ENCODE measurements at regions not wholly inside any gene's neighbourhood (a gene's known extent, or its start where the extent isn't known, plus 50 kb on each side); places are given as distances from the start of the nearest gene placed in this dataset.

GRCh38 chr12:91492648-91493047, 310.0 kb upstream of the DCN start:
- TF ChIP-seq, protein P1, sequence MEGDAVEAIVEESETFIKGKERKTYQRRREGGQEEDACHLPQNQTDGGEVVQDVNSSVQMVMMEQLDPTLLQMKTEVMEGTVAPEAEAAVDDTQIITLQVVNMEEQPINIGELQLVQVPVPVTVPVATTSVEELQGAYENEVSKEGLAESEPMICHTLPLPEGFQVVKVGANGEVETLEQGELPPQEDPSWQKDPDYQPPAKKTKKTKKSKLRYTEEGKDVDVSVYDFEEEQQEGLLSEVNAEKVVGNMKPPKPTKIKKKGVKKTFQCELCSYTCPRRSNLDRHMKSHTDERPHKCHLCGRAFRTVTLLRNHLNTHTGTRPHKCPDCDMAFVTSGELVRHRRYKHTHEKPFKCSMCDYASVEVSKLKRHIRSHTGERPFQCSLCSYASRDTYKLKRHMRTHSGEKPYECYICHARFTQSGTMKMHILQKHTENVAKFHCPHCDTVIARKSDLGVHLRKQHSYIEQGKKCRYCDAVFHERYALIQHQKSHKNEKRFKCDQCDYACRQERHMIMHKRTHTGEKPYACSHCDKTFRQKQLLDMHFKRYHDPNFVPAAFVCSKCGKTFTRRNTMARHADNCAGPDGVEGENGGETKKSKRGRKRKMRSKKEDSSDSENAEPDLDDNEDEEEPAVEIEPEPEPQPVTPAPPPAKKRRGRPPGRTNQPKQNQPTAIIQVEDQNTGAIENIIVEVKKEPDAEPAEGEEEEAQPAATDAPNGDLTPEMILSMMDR (conservative IDR thresholded peaks at IDR 0.05; ENCODE audit: low read depth, low read length) = no peak
- TF ChIP-seq EZH2 (IDR thresholded peaks at IDR 0.05; ENCODE audit: low read length, unreplicated experiment) (no peak), EZH2phosphoT487 (IDR thresholded peaks at IDR 0.05; ENCODE audit: borderline replicate concordance, low read length) (no peak)

Measured in PC-3 (cell line).